C4-2B (cell line): ENCODE measurements at regions not wholly inside any gene's neighbourhood (a gene's known extent, or its start where the extent isn't known, plus 50 kb on each side); places are given as distances from the start of the nearest gene placed in this dataset.

Experiments used
- H3K27ac ChIP-seq: fragments of 450-650 bp; 2 replicates; pipeline ENCODE4 v1.5.1; 2017
- CTCF ChIP-seq: fragments of 450-650 bp; conservative IDR thresholded peaks from 2 replicates; pipeline ENCODE4 v1.5.1; 2017; ENCODE audit warnings: mild to moderate bottlenecking
- ZFX ChIP-seq: fragments of 450-650 bp; IDR thresholded peaks from 2 replicates; pipeline ENCODE4 v1.6.1; 2017

- no peak for TF ChIP-seq ZFX
- no peak for TF ChIP-seq CTCF
- H3K27ac ChIP-seq, result no peak overlapping the region
These were observed 308.4 kb downstream of the FGF9 start for GRCh38 chr13:21979161-21979806.

GRCh38 chr13:21980049-21980448, 309.2 kb downstream of the FGF9 start:
- H3K27ac ChIP-seq, result no peak overlapping the region
- TF ChIP-seq ZFX (no peak), CTCF (no peak)

GRCh38 chr13:21984156-21984555, 313.3 kb downstream of the FGF9 start:
- H3K27ac ChIP-seq, result no peak overlapping the region
- no peak for TF ChIP-seq CTCF
- no peak for TF ChIP-seq ZFX

GRCh38 chr13:21986602-21987001, 315.7 kb downstream of the FGF9 start:
- H3K27ac ChIP-seq, result no peak overlapping the region
- no peak for TF ChIP-seq CTCF
- TF ChIP-seq ZFX, result no peak

- TF ChIP-seq CTCF, result no peak
- no peak for TF ChIP-seq ZFX
- H3K27ac ChIP-seq, result no peak overlapping the region
These were observed 316.9 kb downstream of the FGF9 start for GRCh38 chr13:21987793-21988192.

- no peak overlapping the region for H3K27ac ChIP-seq
- TF ChIP-seq CTCF (no peak), ZFX (no peak)
These were observed 317.8 kb downstream of the FGF9 start for GRCh38 chr13:21988624-21989023.

GRCh38 chr13:21996049-21996448, 325.2 kb downstream of the FGF9 start:
- TF ChIP-seq ZFX, result no peak
- TF ChIP-seq CTCF, result no peak
- no peak overlapping the region for H3K27ac ChIP-seq
